K562 (cell line): ENCODE measurements at regions not wholly inside any gene's neighbourhood (a gene's known extent, or its start where the extent isn't known, plus 50 kb on each side); places are given as distances from the start of the nearest gene placed in this dataset.

Source experiments
- ATAC-seq: fragments of 200-7000 bp; cut with Tn5 transposase; 3 replicates; pipeline ENCODE4 v1.9.1; 2020; ENCODE audit warnings: moderate library complexity
- BruUV-seq: library from RNA; stranded (reverse); fragments of 400-500 nt; replicated peaks from 2 replicates; lab custom pipeline; 2021; lab: Mats Ljungman, UMichigan
- CTCF ChIA-PET: fragments of 300-600 bp; formaldehyde crosslinking; extraction: SDS; loops from one replicate; lab custom pipeline; 2021; ENCODE audit warnings: low intra/inter-chr PET ratio; lab: Yijun Ruan, JAX
- POLR2A ChIA-PET: fragments of 300-600, 350-650 bp; sonication (Branson Sonifier 250); formaldehyde crosslinking; extraction: SDS; loops from one replicate; lab custom pipeline; 2021; ENCODE audit warnings: antibody characterized with exemption, inconsistent platforms; lab: Yijun Ruan, JAX
- DNase-seq, 4 experiments: peaks; one replicate each; pipeline versions ENCODE4 v3.0.0 to v3.0.0-alpha.2; 2011 to 2018; ENCODE audit warnings: low spot score in 3 of 4, mixed read lengths in 3 of 4; ENCODE audit errors: extremely low read depth in 1 of 4
- FAIRE-seq: peaks from 2 replicates; lab custom pipeline; 2011; peaks lifted over from hg19 to GRCh38; lab: Jason Lieb, UNC
- H2AFZ ChIP-seq: 2 replicates; pipeline ENCODE4 v1.6.0; 2011; ENCODE audit warnings: low read depth, low read length, control low read depth, inconsistent platforms
- H3K27ac ChIP-seq: fragments of 200-600 bp; 3 replicates; pipeline ENCODE4 v1.8.0; 2011; ENCODE audit warnings: low read depth, mild to moderate bottlenecking, control low read depth, inconsistent platforms, low read length, moderate library complexity, mixed read lengths; ENCODE audit errors: extremely low read depth
- H3K27me3 ChIP-seq, 2 experiments: fragments of 300-600 bp in 1 of 2; 2 replicates in 1 of 2; 3 replicates in 1 of 2; pipeline versions ENCODE4 v1.6.0 to v1.8.0; 2011; ENCODE audit warnings: inconsistent platforms in 2 of 2, low read length in 2 of 2, mild to moderate bottlenecking in 1 of 2, mixed read lengths in 1 of 2, moderate library complexity in 1 of 2; ENCODE audit not compliant: control insufficient read depth in 2 of 2, insufficient read depth in 2 of 2
- H3K36me3 ChIP-seq: fragments of 300-600 bp; 3 replicates; pipeline ENCODE4 v1.8.0; 2011; ENCODE audit warnings: mild to moderate bottlenecking, low read length, inconsistent platforms; ENCODE audit not compliant: control insufficient read depth, insufficient read depth
- H3K4me1 ChIP-seq, 2 experiments: fragments of 200-600 bp in 1 of 2; replicated peaks in 1 of 2; 2 replicates in 1 of 2; 3 replicates in 1 of 2; pipeline versions ENCODE4 v1.5.1 to v1.8.0; 2011; ENCODE audit warnings: inconsistent platforms in 2 of 2, low read length in 2 of 2, mild to moderate bottlenecking in 1 of 2, mixed read lengths in 1 of 2, moderate library complexity in 1 of 2; ENCODE audit not compliant: control insufficient read depth in 2 of 2, insufficient read depth in 2 of 2
- H3K4me2 ChIP-seq: 2 replicates; pipeline ENCODE4 v1.6.1; 2011; ENCODE audit warnings: low read length, control low read depth, inconsistent platforms, mixed read lengths; ENCODE audit not compliant: insufficient read depth
- H3K4me3 ChIP-seq: fragments of 200-600 bp; sonication (generic), shearing (Covaris generic); 2 replicates; pipeline ENCODE4 v1.5.1; 2016; ENCODE audit warnings: control low read depth, inconsistent platforms
- H3K79me2 ChIP-seq: fragments of 200-600 bp; 3 replicates; pipeline ENCODE4 v1.8.0; 2011; ENCODE audit warnings: low read length, inconsistent platforms; ENCODE audit not compliant: control insufficient read depth, insufficient read depth
- H3K9ac ChIP-seq, 2 experiments: 2 replicates each; pipeline versions ENCODE4 v1.6.0 to v1.6.1; 2011; ENCODE audit warnings: low read depth in 2 of 2, low read length in 2 of 2, control low read depth in 1 of 2, inconsistent platforms in 1 of 2, mild to moderate bottlenecking in 1 of 2, mixed read lengths in 1 of 2; ENCODE audit not compliant: insufficient read depth in 1 of 2
- H3K9me1 ChIP-seq: one replicate; pipeline ENCODE4 v1.6.0; 2011; ENCODE audit warnings: inconsistent platforms, mild to moderate bottlenecking, low read length, moderate library complexity; ENCODE audit not compliant: control insufficient read depth, insufficient read depth
- H3K9me3 ChIP-seq: replicated peaks from 2 replicates; pipeline ENCODE4 v1.5.1; 2011; ENCODE audit warnings: low read depth, low read length, inconsistent platforms; ENCODE audit not compliant: control insufficient read depth, insufficient read depth
- H4K20me1 ChIP-seq: replicated peaks from 2 replicates; pipeline ENCODE4 v1.6.1; 2011; ENCODE audit warnings: low read length, inconsistent platforms, mixed read lengths; ENCODE audit not compliant: control insufficient read depth, insufficient read depth
- CBX1 ChIP-seq: sonication (generic); IDR thresholded peaks from 2 replicates; pipeline ENCODE4 v1.6.1; 2016; ENCODE audit warnings: antibody characterized with exemption, low read depth, mild to moderate bottlenecking
- ELF2 ChIP-seq: fragments of 250-450 bp; sonication (Bioruptor Pico); IDR thresholded peaks from 2 replicates; pipeline ENCODE4 v1.5.0; 2021; ENCODE audit warnings: mild to moderate bottlenecking
- ELF4 ChIP-seq: fragments of 450-650 bp; formaldehyde crosslinking; IDR thresholded peaks from 2 replicates; pipeline ENCODE4 v1.4.0; 2022; ENCODE audit warnings: missing genetic modification characterization
- GTF2F1 ChIP-seq: IDR thresholded peaks from 2 replicates; pipeline ENCODE4 v1.6.1; 2011; ENCODE audit warnings: low read depth, low read length, improper control_type of control experiment
- MBD2 ChIP-seq: sonication (generic); IDR thresholded peaks from 2 replicates; pipeline ENCODE4 v1.6.1; 2016; ENCODE audit warnings: low read depth, borderline replicate concordance
- POLR3A ChIP-seq: IDR thresholded peaks from 2 replicates; pipeline ENCODE4 v1.6.1; 2011; ENCODE audit warnings: borderline replicate concordance, mild to moderate bottlenecking, moderate library complexity; ENCODE audit not compliant: insufficient read length, insufficient read depth; ENCODE audit errors: extremely low read depth
- RFX7 ChIP-seq: fragments of 250-450 bp; sonication (Bioruptor Pico); IDR thresholded peaks from 2 replicates; pipeline ENCODE4 v1.5.1; 2021; ENCODE audit warnings: mild to moderate bottlenecking
- ZNF133 ChIP-seq: fragments of 250-450 bp; sonication (Bioruptor Pico); IDR thresholded peaks from 2 replicates; pipeline ENCODE4 v1.4.0; 2020; ENCODE audit warnings: mild to moderate bottlenecking
- ZNF140 ChIP-seq: fragments of 250-450 bp; sonication (Bioruptor Pico); IDR thresholded peaks from 2 replicates; pipeline ENCODE4 v1.8.0; 2021; ENCODE audit warnings: moderate library complexity, mild to moderate bottlenecking, inconsistent platforms
- WGBS: fragments of 100-300 bp; shearing (Covaris generic); methylation state at CpG from one replicate; pipeline ENCODE4 v1.1.6; 2016; ENCODE audit warnings: low coverage, mixed read lengths; ENCODE audit not compliant: insufficient coverage; ENCODE audit errors: missing lambda C conversion rate; 5-methylcytosine and 5-hydroxymethylcytosine counted together
- in situ Hi-C: fragments of 300-500 bp; cut with MboI; formaldehyde crosslinking; loops from 4 replicates; pipeline ENCODE4 v1.15.0; 2018; ENCODE audit warnings: inconsistent platforms, mixed read lengths
- intact Hi-C: fragments of 100-400 bp; cut with micrococcal nuclease; formaldehyde crosslinking; loops from 2 replicates; pipeline ENCODE4 v1.14.2; 2022
- TF ChIP-seq, protein P1 (sequence below): IDR thresholded peaks from 2 replicates; pipeline ENCODE4 v1.6.1; 2016; ENCODE audit warnings: missing genetic modification characterization, missing compliant biosample characterization
- TF ChIP-seq, protein P2 (sequence below): sonication (generic); formaldehyde crosslinking; IDR thresholded peaks from 2 replicates; pipeline ENCODE4 v1.5.0; 2020; ENCODE audit warnings: missing genetic modification reagents
- TF ChIP-seq, protein P3 (sequence below): fragments of 200-800 bp; sonication (Bioruptor generic); IDR thresholded peaks from 2 replicates; pipeline ENCODE4 v1.6.1; 2017; ENCODE audit warnings: missing genetic modification characterization, missing compliant biosample characterization
- TF ChIP-seq, protein P4 (sequence below): fragments of 250-450 bp; sonication (Bioruptor Pico); IDR thresholded peaks from 2 replicates; pipeline ENCODE4 v1.8.0; 2021; ENCODE audit warnings: moderate library complexity, mild to moderate bottlenecking, inconsistent platforms
- TF ChIP-seq, protein P5 (sequence below): fragments of 450-650 bp; IDR thresholded peaks from 2 replicates; pipeline ENCODE4 v1.6.1; 2016; ENCODE audit warnings: missing biosample characterization, missing genetic modification characterization

DNA sequence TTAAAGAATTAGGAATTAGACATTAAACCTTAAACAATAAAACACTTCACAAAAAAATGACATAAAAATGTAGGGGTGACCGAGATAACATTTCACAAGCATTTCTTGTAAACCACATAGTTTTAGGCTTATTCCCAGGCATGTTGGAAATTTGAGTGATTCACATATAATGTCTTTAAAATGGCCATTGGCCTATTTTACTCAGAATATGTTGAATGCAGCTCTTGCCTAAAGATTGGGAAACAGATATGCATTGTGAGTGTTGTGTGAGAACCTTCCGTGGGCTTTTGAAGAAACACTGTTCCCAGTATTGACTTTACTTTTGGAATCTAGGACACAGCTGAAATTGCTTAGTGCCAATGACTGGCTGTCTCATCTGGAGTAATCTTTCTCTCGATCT is 79.6 kb downstream of the ARL5B start:
- no peak for FAIRE-seq
- no peak for ATAC-seq
- Histone ChIP-seq H3K79me2 (no peaks in the 10 kb centered on the region), H3K27me3 (no peaks in the 10 kb centered on the region), H3K4me1 (peaks cover 0 to 4% of the 10 kb centered on the region in 2 experiments; a peak in 2 of 5 replicates), H3K4me3 (no peak overlapping the region), H3K9me1 (no peaks in the 10 kb centered on the region)
- CTCF ChIA-PET: no interaction called here
- WGBS: 4% methylated on average over 3 of the region's 3 CpGs
- TF ChIP-seq MBD2 (no peak), ZNF133 (CRISPR knock-in tag) (no peak), RFX7 (no peak), GTF2F1 (no peak), ELF2 (CRISPR knock-in tag) (no peak), ELF4 (CRISPR knock-in tag) (no peak), CBX1 (no peak), POLR3A (no peak), ZNF140 (CRISPR knock-in tag) (no peak)
- TF ChIP-seq, protein P1, sequence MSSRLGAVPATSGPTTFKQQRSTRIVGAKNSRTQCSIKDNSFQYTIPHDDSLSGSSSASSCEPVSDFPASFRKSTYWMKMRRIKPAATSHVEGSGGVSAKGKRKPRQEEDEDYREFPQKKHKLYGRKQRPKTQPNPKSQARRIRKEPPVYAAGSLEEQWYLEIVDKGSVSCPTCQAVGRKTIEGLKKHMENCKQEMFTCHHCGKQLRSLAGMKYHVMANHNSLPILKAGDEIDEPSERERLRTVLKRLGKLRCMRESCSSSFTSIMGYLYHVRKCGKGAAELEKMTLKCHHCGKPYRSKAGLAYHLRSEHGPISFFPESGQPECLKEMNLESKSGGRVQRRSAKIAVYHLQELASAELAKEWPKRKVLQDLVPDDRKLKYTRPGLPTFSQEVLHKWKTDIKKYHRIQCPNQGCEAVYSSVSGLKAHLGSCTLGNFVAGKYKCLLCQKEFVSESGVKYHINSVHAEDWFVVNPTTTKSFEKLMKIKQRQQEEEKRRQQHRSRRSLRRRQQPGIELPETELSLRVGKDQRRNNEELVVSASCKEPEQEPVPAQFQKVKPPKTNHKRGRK (tag): no peak
- TF ChIP-seq, protein P2, sequence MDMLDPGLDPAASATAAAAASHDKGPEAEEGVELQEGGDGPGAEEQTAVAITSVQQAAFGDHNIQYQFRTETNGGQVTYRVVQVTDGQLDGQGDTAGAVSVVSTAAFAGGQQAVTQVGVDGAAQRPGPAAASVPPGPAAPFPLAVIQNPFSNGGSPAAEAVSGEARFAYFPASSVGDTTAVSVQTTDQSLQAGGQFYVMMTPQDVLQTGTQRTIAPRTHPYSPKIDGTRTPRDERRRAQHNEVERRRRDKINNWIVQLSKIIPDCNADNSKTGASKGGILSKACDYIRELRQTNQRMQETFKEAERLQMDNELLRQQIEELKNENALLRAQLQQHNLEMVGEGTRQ (CRISPR knock-in tag): no peak
- TF ChIP-seq, protein P3, sequence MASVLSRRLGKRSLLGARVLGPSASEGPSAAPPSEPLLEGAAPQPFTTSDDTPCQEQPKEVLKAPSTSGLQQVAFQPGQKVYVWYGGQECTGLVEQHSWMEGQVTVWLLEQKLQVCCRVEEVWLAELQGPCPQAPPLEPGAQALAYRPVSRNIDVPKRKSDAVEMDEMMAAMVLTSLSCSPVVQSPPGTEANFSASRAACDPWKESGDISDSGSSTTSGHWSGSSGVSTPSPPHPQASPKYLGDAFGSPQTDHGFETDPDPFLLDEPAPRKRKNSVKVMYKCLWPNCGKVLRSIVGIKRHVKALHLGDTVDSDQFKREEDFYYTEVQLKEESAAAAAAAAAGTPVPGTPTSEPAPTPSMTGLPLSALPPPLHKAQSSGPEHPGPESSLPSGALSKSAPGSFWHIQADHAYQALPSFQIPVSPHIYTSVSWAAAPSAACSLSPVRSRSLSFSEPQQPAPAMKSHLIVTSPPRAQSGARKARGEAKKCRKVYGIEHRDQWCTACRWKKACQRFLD (CRISPR knock-in tag): no peak
- TF ChIP-seq, protein P4, sequence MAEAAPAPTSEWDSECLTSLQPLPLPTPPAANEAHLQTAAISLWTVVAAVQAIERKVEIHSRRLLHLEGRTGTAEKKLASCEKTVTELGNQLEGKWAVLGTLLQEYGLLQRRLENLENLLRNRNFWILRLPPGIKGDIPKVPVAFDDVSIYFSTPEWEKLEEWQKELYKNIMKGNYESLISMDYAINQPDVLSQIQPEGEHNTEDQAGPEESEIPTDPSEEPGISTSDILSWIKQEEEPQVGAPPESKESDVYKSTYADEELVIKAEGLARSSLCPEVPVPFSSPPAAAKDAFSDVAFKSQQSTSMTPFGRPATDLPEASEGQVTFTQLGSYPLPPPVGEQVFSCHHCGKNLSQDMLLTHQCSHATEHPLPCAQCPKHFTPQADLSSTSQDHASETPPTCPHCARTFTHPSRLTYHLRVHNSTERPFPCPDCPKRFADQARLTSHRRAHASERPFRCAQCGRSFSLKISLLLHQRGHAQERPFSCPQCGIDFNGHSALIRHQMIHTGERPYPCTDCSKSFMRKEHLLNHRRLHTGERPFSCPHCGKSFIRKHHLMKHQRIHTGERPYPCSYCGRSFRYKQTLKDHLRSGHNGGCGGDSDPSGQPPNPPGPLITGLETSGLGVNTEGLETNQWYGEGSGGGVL (CRISPR knock-in tag): no peak
- TF ChIP-seq, protein P5, sequence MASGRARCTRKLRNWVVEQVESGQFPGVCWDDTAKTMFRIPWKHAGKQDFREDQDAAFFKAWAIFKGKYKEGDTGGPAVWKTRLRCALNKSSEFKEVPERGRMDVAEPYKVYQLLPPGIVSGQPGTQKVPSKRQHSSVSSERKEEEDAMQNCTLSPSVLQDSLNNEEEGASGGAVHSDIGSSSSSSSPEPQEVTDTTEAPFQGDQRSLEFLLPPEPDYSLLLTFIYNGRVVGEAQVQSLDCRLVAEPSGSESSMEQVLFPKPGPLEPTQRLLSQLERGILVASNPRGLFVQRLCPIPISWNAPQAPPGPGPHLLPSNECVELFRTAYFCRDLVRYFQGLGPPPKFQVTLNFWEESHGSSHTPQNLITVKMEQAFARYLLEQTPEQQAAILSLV (tag): no peak
- TF ChIP-seq, all 486 proteins: peak for 0
- H3K4me2 ChIP-seq: no peak overlapping the region
- H3K9me3 ChIP-seq: 0 out of 2 replicates have a peak, but pooled peaks cover 2% of the 10 kb centered on the region
- no peak overlapping the region for H3K27ac ChIP-seq
- H4K20me1 ChIP-seq: no peaks in the 10 kb centered on the region
- in situ Hi-C loops: no loop called here
- intact Hi-C loops: no loop called here
- POLR2A ChIA-PET: no interaction called here
- peak overlapping the region; percentile 14; the same call in 1 of the 2 replicates for H2AFZ ChIP-seq
- no TSS peak for BruUV-seq
- no peak overlapping the region for H3K9ac ChIP-seq
- H3K36me3 ChIP-seq: no peaks in the 10 kb centered on the region
- DNase-seq: no peak
